ENCODE measurements at regions not wholly inside any gene's neighbourhood (a gene's known extent, or its start where the extent isn't known, plus 50 kb on each side); places are given as distances from the start of the nearest gene placed in this dataset.

DNA sequence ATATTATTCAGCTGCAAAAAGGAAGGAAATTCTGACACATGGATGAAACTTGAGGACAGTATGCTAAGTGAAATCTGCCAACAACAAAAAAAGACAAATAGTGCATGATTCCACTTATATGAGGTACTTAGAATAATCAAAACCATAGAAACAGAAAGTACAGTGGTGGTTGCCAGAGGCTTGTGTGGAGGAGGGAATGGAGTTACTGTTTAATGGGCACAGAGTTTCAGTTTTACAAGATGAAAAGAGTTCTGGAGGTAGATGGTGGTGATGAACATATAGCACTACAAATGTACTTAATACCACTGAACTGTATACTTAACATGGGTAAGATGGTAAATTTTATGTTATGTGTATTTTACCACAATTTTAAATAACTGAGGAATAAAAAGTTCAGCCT lies 212.0 kb upstream of the KLF3 start:
- no peak for TF ChIP-seq POLR2A (IDR thresholded peaks at IDR 0.05)
- TF ChIP-seq, protein P1, sequence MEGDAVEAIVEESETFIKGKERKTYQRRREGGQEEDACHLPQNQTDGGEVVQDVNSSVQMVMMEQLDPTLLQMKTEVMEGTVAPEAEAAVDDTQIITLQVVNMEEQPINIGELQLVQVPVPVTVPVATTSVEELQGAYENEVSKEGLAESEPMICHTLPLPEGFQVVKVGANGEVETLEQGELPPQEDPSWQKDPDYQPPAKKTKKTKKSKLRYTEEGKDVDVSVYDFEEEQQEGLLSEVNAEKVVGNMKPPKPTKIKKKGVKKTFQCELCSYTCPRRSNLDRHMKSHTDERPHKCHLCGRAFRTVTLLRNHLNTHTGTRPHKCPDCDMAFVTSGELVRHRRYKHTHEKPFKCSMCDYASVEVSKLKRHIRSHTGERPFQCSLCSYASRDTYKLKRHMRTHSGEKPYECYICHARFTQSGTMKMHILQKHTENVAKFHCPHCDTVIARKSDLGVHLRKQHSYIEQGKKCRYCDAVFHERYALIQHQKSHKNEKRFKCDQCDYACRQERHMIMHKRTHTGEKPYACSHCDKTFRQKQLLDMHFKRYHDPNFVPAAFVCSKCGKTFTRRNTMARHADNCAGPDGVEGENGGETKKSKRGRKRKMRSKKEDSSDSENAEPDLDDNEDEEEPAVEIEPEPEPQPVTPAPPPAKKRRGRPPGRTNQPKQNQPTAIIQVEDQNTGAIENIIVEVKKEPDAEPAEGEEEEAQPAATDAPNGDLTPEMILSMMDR (IDR thresholded peaks at IDR 0.05), result no peak
- H3K4me3 ChIP-seq (ENCODE audit: low read depth, poor library complexity, severe bottlenecking), result no peak overlapping the region
- intact Hi-C loops (cut with DNase I; ENCODE audit: low total_unique reads), result no loop called here
- DNase-seq (ENCODE audit: low spot score in 2 of 2), result no peak

DNA sequence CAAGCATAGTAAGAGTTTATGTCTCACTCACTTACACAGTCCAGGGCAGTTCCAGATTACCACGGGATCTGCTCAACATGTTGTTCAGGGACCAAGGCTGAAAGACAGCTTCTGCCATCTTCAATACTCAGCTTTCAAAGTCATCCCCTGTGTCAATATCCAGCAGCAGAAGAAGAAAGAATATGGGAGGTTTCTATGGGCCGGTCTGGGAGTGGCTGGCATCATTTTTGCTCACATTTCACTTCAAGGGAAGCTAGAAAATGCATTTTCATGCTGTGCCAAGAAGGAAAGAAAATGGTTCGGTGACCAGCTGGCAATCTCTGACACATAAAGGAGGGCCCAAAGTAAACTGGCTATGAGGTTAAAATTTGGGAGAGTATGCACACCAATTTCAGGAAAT lies 211.5 kb upstream of the KLF3 start:
- WGBS, 2 donors, result 69 to 83% methylated on average over 3 of the region's 3 CpGs
- no peak for DNase-seq (ENCODE audit: low spot score in 2 of 2)
- no peak for TF ChIP-seq POLR2A (IDR thresholded peaks at IDR 0.05)
- intact Hi-C loops (cut with DNase I; ENCODE audit: low total_unique reads), result no loop called here
- no peak overlapping the region for H3K4me3 ChIP-seq (ENCODE audit: low read depth, poor library complexity, severe bottlenecking)

DNA sequence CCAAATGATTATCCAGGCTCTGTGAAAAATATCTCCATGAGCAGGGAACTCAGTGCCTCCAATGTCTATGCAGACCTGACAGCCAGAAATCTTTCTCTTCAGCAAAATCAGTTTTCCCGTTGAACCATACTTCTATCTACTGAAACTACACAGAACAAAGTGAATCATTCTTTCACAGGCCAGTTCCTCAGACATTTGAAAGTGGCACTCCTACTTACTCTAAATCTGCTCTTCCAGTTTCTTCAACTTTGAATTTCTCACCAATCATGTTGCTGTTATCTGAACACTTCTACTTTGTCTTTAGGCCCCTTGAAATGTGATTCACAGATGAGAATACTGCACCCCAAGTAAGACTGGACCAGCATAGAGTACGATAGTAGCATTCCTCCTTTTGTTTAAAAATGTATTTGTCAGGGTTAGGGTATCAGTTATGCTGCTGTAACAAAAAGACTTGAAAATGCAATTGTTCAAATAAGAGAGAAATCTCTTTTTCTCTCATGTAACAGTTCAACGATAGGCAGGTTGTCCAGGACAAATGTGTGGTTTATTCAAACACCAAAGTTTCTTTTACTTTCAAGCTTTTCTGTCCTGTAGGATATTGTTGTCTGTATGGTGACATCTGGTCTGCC lies 210.6 kb upstream of the KLF3 start:
- no peak overlapping the region for H3K4me3 ChIP-seq (ENCODE audit: low read depth, poor library complexity, severe bottlenecking)
- intact Hi-C loops (cut with DNase I; ENCODE audit: low total_unique reads), result no loop called here
- DNase-seq (ENCODE audit: low spot score in 2 of 2), result no peak
- 93 to 97% methylated on average over 3 of the region's 3 CpGs for WGBS, 2 donors
- TF ChIP-seq, protein P1 (IDR thresholded peaks at IDR 0.05), result no peak

DNA sequence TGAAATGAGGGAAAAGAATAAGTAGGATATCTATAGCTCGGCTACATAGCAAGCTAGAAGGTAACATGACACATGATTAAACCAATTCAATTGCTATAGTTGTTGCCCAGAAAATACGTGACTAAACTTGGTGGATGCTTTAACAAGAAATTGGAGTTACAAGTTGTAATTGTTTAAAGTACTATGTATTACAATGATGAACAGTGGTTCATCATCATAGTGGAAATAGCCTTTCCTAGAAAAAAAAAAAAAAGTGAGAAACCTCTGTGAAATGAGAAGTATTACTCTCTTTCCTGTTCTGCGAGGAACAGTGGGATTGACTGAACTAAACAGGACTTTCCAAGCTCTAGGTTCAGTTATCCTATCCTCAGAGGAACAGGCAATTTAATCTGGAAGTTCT lies 209.7 kb upstream of the KLF3 start:
- intact Hi-C loops (cut with DNase I; ENCODE audit: low total_unique reads), result no loop called here
- DNase-seq (ENCODE audit: low spot score in 2 of 2), result no peak
- no peak overlapping the region for H3K4me3 ChIP-seq (ENCODE audit: low read depth, poor library complexity, severe bottlenecking)
- no peak for TF ChIP-seq POLR2A (IDR thresholded peaks at IDR 0.05)
- TF ChIP-seq, protein P1 (IDR thresholded peaks at IDR 0.05), result no peak
- 88% methylated on average over 3 of the region's 3 CpGs for WGBS, 2 donors

DNA sequence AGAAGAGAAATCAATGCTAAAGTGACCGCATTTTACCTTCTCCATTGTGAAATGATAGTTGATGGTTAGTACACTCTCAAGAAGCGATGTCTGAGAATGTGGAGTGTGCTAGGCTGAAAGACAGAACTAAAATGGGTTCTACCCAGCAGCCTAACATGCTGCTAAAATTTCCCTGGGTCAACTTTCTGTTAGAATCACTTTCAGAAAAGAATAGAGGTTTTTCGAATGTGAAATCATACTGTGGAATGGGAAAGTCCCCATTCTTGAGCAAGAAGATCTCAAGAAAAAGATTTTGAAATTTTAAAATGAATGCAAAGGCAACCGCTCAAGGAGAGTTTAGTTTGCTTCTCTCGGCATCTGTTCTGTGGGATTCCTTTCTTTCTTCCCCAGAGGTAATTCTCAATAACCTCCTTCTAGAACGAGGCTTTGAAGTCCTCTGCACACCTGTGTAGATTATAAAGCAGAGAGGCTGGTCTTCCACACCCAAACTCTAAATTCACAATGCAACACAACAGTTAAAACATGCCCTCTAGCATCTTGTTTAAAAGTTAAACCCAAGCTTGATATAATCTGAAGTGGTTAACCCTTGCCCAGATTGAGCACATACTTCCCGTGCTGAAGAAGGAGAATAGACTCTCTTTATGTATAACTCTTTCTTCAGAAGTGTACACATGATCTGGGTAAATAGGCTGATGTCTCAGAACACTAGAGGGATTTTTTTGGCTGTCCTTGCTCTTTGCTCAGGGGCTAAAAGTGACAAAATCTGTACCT lies 208.7 kb upstream of the KLF3 start:
- H3K4me3 ChIP-seq (ENCODE audit: low read depth, poor library complexity, severe bottlenecking), result no peak overlapping the region
- 53 to 55% methylated on average over 7 of the region's 7 CpGs for WGBS, 2 donors
- TF ChIP-seq, protein P1 (IDR thresholded peaks at IDR 0.05), result no peak
- TF ChIP-seq POLR2A (IDR thresholded peaks at IDR 0.05), result no peak
- no peak for DNase-seq (ENCODE audit: low spot score in 2 of 2)
- intact Hi-C loops (cut with DNase I; ENCODE audit: low total_unique reads), result no loop called here

DNA sequence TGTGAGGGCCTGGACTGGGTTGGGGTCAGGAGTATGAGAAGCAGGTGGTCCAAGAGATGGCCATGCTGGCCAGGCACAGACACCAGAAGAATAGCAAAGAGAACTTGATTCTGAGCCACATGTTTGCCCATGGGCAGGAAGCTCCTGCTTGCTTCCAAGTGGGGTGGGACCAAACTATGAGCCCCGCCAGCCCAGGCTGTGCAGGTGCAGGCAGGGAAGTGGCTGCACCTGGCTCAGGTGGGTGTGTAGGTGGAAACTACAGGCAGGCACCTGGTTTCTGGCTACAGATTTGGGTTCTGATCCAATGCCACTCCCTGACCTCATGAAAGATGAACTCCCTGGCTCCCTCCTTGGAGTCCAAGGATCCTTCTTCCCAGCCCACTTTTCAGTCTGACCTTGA lies 207.9 kb upstream of the KLF3 start:
- 29 to 60% methylated on average over 1 of the region's 1 CpG for WGBS, 2 donors
- no peak for DNase-seq (ENCODE audit: low spot score in 2 of 2)
- no peak overlapping the region for H3K4me3 ChIP-seq (ENCODE audit: low read depth, poor library complexity, severe bottlenecking)
- TF ChIP-seq POLR2A (IDR thresholded peaks at IDR 0.05), result no peak
- TF ChIP-seq, protein P1 (IDR thresholded peaks at IDR 0.05), result no peak
- intact Hi-C loops (cut with DNase I; ENCODE audit: low total_unique reads), result no loop called here
